ENCODE measurements at regions not wholly inside any gene's neighbourhood (a gene's known extent, or its start where the extent isn't known, plus 50 kb on each side); places are given as distances from the start of the nearest gene placed in this dataset.

- TF ChIP-seq POLR2AphosphoS5 (IDR thresholded peaks at IDR 0.05; ENCODE audit: borderline replicate concordance, low read depth, low read length) (no peak), EZH2 (IDR thresholded peaks at IDR 0.05) (no peak)
These were observed 64.1 kb upstream of the ITGB1 start for GRCh38 chr10:33022090-33022489.

Measured in SK-N-MC (cell line).